ENCODE measurements at regions not wholly inside any gene's neighbourhood (a gene's known extent, or its start where the extent isn't known, plus 50 kb on each side); places are given as distances from the start of the nearest gene placed in this dataset.

DNA sequence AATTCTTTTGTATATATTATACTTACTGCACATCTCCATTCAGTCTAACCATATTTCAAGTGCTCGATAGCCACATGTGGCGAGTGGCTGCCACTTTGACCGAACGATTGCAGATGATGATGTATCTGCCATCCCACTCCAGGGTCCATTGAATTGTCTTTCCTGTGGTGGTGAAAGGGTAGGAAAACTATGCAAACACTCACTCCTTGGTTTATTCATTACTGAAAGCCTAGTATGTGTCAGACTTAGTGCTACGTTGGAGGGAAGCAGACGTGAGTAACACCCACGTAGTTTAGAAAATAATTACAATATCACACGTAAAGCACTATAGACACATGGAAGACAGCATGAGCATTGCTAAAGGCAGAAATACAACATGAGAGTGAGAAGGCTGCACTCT, 353.7 kb downstream of the CSNK1G3 start:
- no peaks in the 10 kb centered on the region for H3K9me3 ChIP-seq (ENCODE audit: control insufficient read depth in 1 of 2, low read length in 2 of 2)
- no peaks in the 10 kb centered on the region for H3K36me3 ChIP-seq (ENCODE audit: control insufficient read depth in 1 of 2, insufficient read depth in 2 of 2, low read length in 2 of 2)
- no peaks in the 10 kb centered on the region for H3K27me3 ChIP-seq (ENCODE audit: low read depth, low read length)
- no peak overlapping the region for H3K27ac ChIP-seq (ENCODE audit: low read length)
- no peaks in the 10 kb centered on the region for H3K4me1 ChIP-seq (ENCODE audit: control insufficient read depth in 1 of 2, insufficient read depth in 2 of 2, low read length in 2 of 2)
- H3K4me3 ChIP-seq (ENCODE audit: low read depth in 1 of 2, low read length in 2 of 2) = no peak overlapping the region

GRCh38 chr5:123864578-123864977, 352.6 kb downstream of the CSNK1G3 start:
- H3K27ac ChIP-seq (ENCODE audit: low read length) = no peak overlapping the region
- H3K9me3 ChIP-seq (ENCODE audit: control insufficient read depth in 1 of 2, low read length in 2 of 2) = no peaks in the 10 kb centered on the region
- H3K27me3 ChIP-seq (ENCODE audit: low read depth, low read length) = no peaks in the 10 kb centered on the region
- H3K4me1 ChIP-seq (ENCODE audit: control insufficient read depth in 1 of 2, insufficient read depth in 2 of 2, low read length in 2 of 2) = no peaks in the 10 kb centered on the region
- no peaks in the 10 kb centered on the region for H3K36me3 ChIP-seq (ENCODE audit: control insufficient read depth in 1 of 2, insufficient read depth in 2 of 2, low read length in 2 of 2)
- no peak overlapping the region for H3K4me3 ChIP-seq (ENCODE audit: low read depth in 1 of 2, low read length in 2 of 2)

DNA sequence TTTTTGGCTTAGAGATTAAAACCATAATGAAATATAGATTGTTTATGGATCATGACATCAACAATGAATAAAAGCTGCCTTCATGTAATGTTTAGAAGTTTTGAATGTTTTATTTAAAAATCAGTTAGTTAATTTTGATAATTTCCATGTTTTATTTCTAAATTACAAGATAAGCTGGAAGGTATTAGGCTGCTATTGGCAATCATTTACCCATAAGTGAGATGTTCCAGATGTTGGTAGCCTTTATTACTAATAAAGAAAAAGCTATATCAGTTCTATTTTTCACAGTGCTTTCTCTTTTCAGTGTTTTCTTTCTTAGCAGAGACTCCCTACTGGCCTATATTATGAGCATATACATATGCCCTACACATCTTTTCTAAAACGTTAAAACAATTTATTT, 347.0 kb downstream of the CSNK1G3 start:
- Histone ChIP-seq H3K27me3 (ENCODE audit: low read depth, low read length) (no peaks in the 10 kb centered on the region), H3K4me3 (ENCODE audit: low read depth in 1 of 2, low read length in 2 of 2) (no peak overlapping the region), H3K27ac (ENCODE audit: low read length) (no peak overlapping the region), H3K9me3 (ENCODE audit: control insufficient read depth in 1 of 2, low read length in 2 of 2) (no peaks in the 10 kb centered on the region), H3K36me3 (ENCODE audit: control insufficient read depth in 1 of 2, insufficient read depth in 2 of 2, low read length in 2 of 2) (no peaks in the 10 kb centered on the region), H3K4me1 (ENCODE audit: control insufficient read depth in 1 of 2, insufficient read depth in 2 of 2, low read length in 2 of 2) (no peaks in the 10 kb centered on the region)

- H3K27me3 ChIP-seq (ENCODE audit: low read depth, low read length) = no peaks in the 10 kb centered on the region
- no peaks in the 10 kb centered on the region for H3K4me1 ChIP-seq (ENCODE audit: control insufficient read depth in 1 of 2, insufficient read depth in 2 of 2, low read length in 2 of 2)
- no peak overlapping the region for H3K4me3 ChIP-seq (ENCODE audit: low read depth in 1 of 2, low read length in 2 of 2)
- H3K36me3 ChIP-seq (ENCODE audit: control insufficient read depth in 1 of 2, insufficient read depth in 2 of 2, low read length in 2 of 2) = no peaks in the 10 kb centered on the region
- H3K9me3 ChIP-seq (ENCODE audit: control insufficient read depth in 1 of 2, low read length in 2 of 2) = no peaks in the 10 kb centered on the region
- no peak overlapping the region for H3K27ac ChIP-seq (ENCODE audit: low read length)
Observed at GRCh38 chr5:123856766-123857165, 344.8 kb downstream of the CSNK1G3 start.

GRCh38 chr5:123855609-123856008, 343.6 kb downstream of the CSNK1G3 start:
- Histone ChIP-seq H3K4me3 (ENCODE audit: low read depth in 1 of 2, low read length in 2 of 2) (no peak overlapping the region), H3K4me1 (ENCODE audit: control insufficient read depth in 1 of 2, insufficient read depth in 2 of 2, low read length in 2 of 2) (no peaks in the 10 kb centered on the region), H3K36me3 (ENCODE audit: control insufficient read depth in 1 of 2, insufficient read depth in 2 of 2, low read length in 2 of 2) (no peaks in the 10 kb centered on the region), H3K27me3 (ENCODE audit: low read depth, low read length) (no peaks in the 10 kb centered on the region), H3K27ac (ENCODE audit: low read length) (no peak overlapping the region), H3K9me3 (ENCODE audit: control insufficient read depth in 1 of 2, low read length in 2 of 2) (no peaks in the 10 kb centered on the region)

- H3K9me3 ChIP-seq (ENCODE audit: control insufficient read depth in 1 of 2, low read length in 2 of 2) = no peaks in the 10 kb centered on the region
- H3K36me3 ChIP-seq (ENCODE audit: control insufficient read depth in 1 of 2, insufficient read depth in 2 of 2, low read length in 2 of 2) = no peaks in the 10 kb centered on the region
- H3K4me3 ChIP-seq (ENCODE audit: low read depth in 1 of 2, low read length in 2 of 2) = no peak overlapping the region
- H3K27me3 ChIP-seq (ENCODE audit: low read depth, low read length) = no peaks in the 10 kb centered on the region
- no peaks in the 10 kb centered on the region for H3K4me1 ChIP-seq (ENCODE audit: control insufficient read depth in 1 of 2, insufficient read depth in 2 of 2, low read length in 2 of 2)
- H3K27ac ChIP-seq (ENCODE audit: low read length) = no peak overlapping the region
Observed at GRCh38 chr5:123845356-123846100, 333.6 kb downstream of the CSNK1G3 start.

- Histone ChIP-seq H3K9me3 (ENCODE audit: control insufficient read depth in 1 of 2, low read length in 2 of 2) (no peaks in the 10 kb centered on the region), H3K27ac (ENCODE audit: low read length) (no peak overlapping the region), H3K4me1 (ENCODE audit: control insufficient read depth in 1 of 2, insufficient read depth in 2 of 2, low read length in 2 of 2) (no peaks in the 10 kb centered on the region), H3K36me3 (ENCODE audit: control insufficient read depth in 1 of 2, insufficient read depth in 2 of 2, low read length in 2 of 2) (no peaks in the 10 kb centered on the region), H3K4me3 (ENCODE audit: low read depth in 1 of 2, low read length in 2 of 2) (no peak overlapping the region), H3K27me3 (ENCODE audit: low read depth, low read length) (no peaks in the 10 kb centered on the region)
Observed at GRCh38 chr5:123844873-123845272, 332.9 kb downstream of the CSNK1G3 start.

DNA sequence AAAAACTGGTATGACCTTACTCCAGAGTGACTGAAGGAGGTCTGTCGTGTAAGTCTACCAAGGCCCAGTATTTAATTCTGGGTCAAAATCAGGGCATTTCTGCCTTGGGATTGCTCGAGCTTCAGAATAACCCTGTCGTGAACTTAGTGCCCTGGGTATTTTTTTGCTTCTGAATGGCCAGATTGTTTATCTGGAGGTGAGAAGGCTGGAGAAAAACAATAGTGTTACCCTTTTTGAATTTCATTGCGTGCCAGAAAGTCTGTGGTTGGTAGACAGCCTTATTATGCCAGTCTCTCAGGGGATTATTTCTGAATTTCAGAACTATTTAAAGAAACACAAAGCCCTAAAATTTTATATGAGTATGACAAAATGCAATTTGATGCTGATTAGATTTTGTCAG, 323.4 kb downstream of the CSNK1G3 start:
- Histone ChIP-seq H3K4me1 (ENCODE audit: control insufficient read depth in 1 of 2, insufficient read depth in 2 of 2, low read length in 2 of 2) (no peaks in the 10 kb centered on the region), H3K36me3 (ENCODE audit: control insufficient read depth in 1 of 2, insufficient read depth in 2 of 2, low read length in 2 of 2) (no peaks in the 10 kb centered on the region), H3K4me3 (ENCODE audit: low read depth in 1 of 2, low read length in 2 of 2) (no peak overlapping the region)

DNA sequence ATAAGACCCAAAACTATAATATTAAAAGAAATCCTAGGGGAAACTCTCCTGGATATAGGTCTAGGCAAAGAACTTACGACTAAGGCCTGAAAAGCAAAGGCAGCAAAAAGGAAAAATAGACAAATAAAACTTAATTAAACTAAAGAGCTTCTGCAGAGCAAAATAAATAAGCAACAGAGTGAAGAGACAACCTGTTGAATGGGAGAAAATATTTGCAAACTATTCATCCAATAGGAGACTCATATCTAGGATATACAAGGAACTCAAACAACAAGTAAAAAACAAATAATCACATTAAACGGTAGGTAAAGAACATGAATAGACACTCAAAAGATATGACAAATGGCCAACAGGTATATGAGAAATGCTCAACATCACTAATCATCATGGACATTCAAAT, 318.6 kb downstream of the CSNK1G3 start:
- H3K4me3 ChIP-seq (ENCODE audit: low read depth in 1 of 2, low read length in 2 of 2) = no peak overlapping the region
- no peaks in the 10 kb centered on the region for H3K27me3 ChIP-seq (ENCODE audit: low read depth, low read length)
- H3K4me1 ChIP-seq (ENCODE audit: control insufficient read depth in 1 of 2, insufficient read depth in 2 of 2, low read length in 2 of 2) = no peaks in the 10 kb centered on the region
- no peaks in the 10 kb centered on the region for H3K36me3 ChIP-seq (ENCODE audit: control insufficient read depth in 1 of 2, insufficient read depth in 2 of 2, low read length in 2 of 2)
- H3K9me3 ChIP-seq (ENCODE audit: control insufficient read depth in 1 of 2, low read length in 2 of 2) = no peaks in the 10 kb centered on the region
- no peak overlapping the region for H3K27ac ChIP-seq (ENCODE audit: low read length)

More for the DNA sequence above, 323.4 kb downstream of the CSNK1G3 start:
- Histone ChIP-seq H3K27me3 (ENCODE audit: low read depth, low read length) (no peaks in the 10 kb centered on the region), H3K27ac (ENCODE audit: low read length) (no peak overlapping the region), H3K9me3 (ENCODE audit: control insufficient read depth in 1 of 2, low read length in 2 of 2) (no peaks in the 10 kb centered on the region)

DNA sequence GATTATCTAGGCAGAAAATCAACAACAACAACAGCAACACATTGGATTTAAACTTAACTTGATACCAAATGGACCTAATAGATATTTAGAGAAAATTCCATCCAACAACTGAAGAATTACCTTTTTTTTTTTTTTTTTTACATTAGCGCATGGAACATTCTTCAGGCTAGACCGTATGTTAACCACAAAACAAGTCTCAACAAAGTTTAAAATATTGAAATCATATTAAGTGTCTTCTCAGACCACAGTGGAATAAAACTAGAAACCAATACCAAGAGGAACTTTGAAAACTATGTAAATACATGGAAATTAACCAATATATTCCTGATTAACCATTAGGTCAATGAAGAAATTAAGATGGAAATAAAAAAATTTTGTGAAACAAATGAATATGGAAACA, 315.8 kb downstream of the CSNK1G3 start:
- Histone ChIP-seq H3K4me3 (ENCODE audit: low read depth in 1 of 2, low read length in 2 of 2) (no peak overlapping the region), H3K36me3 (ENCODE audit: control insufficient read depth in 1 of 2, insufficient read depth in 2 of 2, low read length in 2 of 2) (no peaks in the 10 kb centered on the region), H3K4me1 (ENCODE audit: control insufficient read depth in 1 of 2, insufficient read depth in 2 of 2, low read length in 2 of 2) (no peaks in the 10 kb centered on the region), H3K27ac (ENCODE audit: low read length) (no peak overlapping the region), H3K27me3 (ENCODE audit: low read depth, low read length) (no peaks in the 10 kb centered on the region), H3K9me3 (ENCODE audit: control insufficient read depth in 1 of 2, low read length in 2 of 2) (no peaks in the 10 kb centered on the region)

DNA sequence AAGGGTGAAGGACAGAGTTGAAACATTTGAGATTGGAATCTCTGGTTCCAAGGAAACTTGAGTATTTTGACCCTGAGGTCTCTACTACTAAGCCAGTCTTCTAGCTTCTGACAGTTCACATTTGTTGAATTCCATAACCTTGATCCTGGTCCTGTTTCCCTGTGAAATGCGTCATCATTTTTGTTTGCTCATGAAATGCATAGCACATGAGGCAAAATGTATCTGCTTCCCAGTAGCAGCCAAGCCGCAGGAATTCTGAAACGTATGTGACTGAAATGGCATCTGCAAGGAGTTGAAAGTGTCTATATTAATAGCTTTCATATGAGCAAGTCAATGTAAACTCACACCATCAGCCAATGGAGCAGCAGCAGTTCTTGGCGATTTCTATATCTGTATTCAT, 307.9 kb downstream of the CSNK1G3 start:
- Histone ChIP-seq H3K4me1 (ENCODE audit: control insufficient read depth in 1 of 2, insufficient read depth in 2 of 2, low read length in 2 of 2) (peaks cover 0 to 3% of the 10 kb centered on the region in 2 donors), H3K9me3 (ENCODE audit: control insufficient read depth in 1 of 2, low read length in 2 of 2) (no peaks in the 10 kb centered on the region), H3K27ac (ENCODE audit: low read length) (no peak overlapping the region), H3K27me3 (ENCODE audit: low read depth, low read length) (no peaks in the 10 kb centered on the region), H3K4me3 (ENCODE audit: low read depth in 1 of 2, low read length in 2 of 2) (no peak overlapping the region), H3K36me3 (ENCODE audit: control insufficient read depth in 1 of 2, insufficient read depth in 2 of 2, low read length in 2 of 2) (no peaks in the 10 kb centered on the region)

- H3K27me3 ChIP-seq (ENCODE audit: low read depth, low read length) = no peaks in the 10 kb centered on the region
Observed at GRCh38 chr5:123819386-123819785, 307.4 kb downstream of the CSNK1G3 start.

More at GRCh38 chr5:123819386-123819785, 307.4 kb downstream of the CSNK1G3 start:
- no peak overlapping the region for H3K27ac ChIP-seq (ENCODE audit: low read length)
- H3K4me3 ChIP-seq (ENCODE audit: low read depth in 1 of 2, low read length in 2 of 2) = no peak overlapping the region
- no peaks in the 10 kb centered on the region for H3K9me3 ChIP-seq (ENCODE audit: control insufficient read depth in 1 of 2, low read length in 2 of 2)
- H3K36me3 ChIP-seq (ENCODE audit: control insufficient read depth in 1 of 2, insufficient read depth in 2 of 2, low read length in 2 of 2) = no peaks in the 10 kb centered on the region
- H3K4me1 ChIP-seq (ENCODE audit: control insufficient read depth in 1 of 2, insufficient read depth in 2 of 2, low read length in 2 of 2) = peaks cover 0 to 4% of the 10 kb centered on the region in 2 donors
